Hippocampal formation (tissue), 2 donors: ENCODE measurements at regions not wholly inside any gene's neighbourhood (a gene's known extent, or its start where the extent isn't known, plus 50 kb on each side); places are given as distances from the start of the nearest gene placed in this dataset.
"Not testable (repeated sequence)": the region's sequence is repeated elsewhere in the genome, so short reads cannot be mapped to it uniquely, and the experiment has no call there.

Experiments
- DNase-seq, 2 donors: peaks; one replicate each; lab custom pipeline; 2025; lab: John Stamatoyannopoulos, UW

DNA sequence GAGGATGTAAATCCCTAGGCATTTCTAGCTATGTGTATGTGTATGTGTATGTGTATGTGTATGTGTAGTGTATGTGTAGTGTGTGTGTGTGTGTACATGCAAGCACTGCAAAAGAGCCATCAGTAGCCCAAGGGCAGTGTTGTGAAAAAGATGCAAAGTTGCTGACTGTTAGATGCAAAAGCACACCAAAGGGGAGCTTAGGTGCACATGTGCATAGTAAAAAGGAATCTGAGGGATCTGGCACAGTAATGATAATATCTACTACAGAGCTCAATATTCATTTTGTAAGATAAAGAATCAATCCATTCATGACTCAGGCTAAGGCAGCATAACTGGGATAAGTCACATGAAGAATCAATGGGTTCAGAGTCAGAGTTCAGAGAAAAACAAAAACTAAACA is 80.2 kb downstream of the TMEM47 start:
- no peak for DNase-seq

DNA sequence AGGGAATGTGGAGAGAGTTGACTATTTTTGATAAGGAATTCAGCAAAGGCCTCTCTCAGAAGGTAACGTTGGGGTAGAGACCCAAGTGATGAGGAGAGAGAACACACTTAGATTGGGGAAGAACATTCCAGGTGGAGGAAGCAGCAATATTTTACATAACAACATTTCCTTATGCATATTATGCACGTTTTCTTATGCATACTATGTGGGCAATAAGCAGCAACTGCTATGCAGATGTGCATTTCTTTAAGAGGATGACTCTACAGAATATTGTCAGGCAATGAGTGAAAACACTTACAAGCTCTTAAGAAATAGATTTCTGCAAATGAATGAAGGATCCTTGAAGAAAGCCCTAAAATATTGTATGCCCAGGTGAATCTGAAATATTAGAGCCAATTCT is 91.1 kb downstream of the TMEM47 start:
- no peak for DNase-seq

- no peak for DNase-seq
These were observed 93.3 kb downstream of the TMEM47 start for GRCh38 chrX:34563804-34564203.

GRCh38 chrX:34563061-34563460 is 94.0 kb downstream of the TMEM47 start:
- no peak for DNase-seq

- DNase-seq = no peak
These were observed 95.1 kb downstream of the TMEM47 start for GRCh38 chrX:34562006-34562405.

DNA sequence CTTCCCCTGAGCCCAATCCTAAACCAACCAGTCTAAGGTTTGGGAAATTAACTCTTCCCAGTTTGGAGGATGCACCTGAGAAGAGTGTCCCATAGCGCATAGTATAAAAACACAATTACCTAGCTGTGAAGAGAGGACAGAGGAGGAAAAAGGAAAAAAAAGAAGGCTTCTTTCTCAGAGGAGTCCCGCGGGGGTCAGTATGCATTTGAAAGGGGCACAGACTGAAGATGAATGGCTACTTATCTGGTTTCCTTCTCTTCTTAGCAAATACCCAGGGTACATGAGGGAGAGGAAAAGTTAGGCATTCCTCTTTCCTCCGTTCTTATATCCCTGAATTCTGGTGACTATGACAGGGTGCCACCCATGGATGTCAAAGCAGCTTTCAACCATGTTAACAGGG is 96.9 kb downstream of the TMEM47 start:
- no peak for DNase-seq

GRCh38 chrX:34559325-34559724 is 97.8 kb downstream of the TMEM47 start:
- no peak for DNase-seq

DNA sequence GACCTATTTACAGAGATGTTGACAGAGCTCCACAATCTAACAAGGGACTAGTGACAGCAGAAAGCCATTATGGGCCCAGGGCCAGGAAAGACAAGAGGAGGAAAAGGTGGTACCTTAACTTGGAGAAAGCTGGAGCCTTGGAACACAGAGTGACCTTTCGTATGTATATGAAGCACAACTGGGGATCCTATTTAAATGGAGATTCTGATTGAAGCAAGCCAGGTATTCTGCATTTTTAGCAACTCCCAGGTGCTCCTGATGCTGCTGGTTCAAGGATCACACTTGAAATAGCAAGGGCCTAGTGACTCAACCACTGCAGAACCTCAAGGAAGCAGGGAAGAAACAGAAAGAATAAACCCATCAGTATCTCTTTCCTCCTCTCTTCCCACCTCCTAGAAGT is 99.4 kb downstream of the TMEM47 start:
- DNase-seq = no peak

- DNase-seq = no peak
These were observed 101.6 kb downstream of the TMEM47 start for GRCh38 chrX:34555481-34555880.

GRCh38 chrX:34546366-34546765 is 110.7 kb downstream of the TMEM47 start:
- no peak for DNase-seq

DNA sequence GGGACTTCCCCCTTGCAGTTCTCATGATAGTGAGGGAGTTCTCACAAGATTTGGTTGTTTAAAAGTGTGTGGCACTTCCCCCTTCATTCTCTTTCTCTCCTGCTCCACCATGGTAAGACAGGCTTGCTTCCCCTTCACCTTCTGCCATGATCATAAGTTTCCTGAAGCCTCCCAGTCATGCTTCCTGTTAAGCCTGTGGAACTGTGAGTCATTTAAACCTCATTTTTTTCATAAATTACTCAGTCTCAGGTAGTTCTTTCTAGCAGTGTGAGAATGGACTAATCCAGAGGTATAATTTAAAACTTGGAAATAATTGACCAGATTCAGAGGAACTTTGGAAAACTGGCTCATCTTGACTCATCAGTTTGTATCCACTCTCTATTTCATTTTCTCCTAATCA is 129.0 kb downstream of the TMEM47 start:
- DNase-seq = no peak

GRCh38 chrX:34521563-34521962 is 135.5 kb downstream of the TMEM47 start:
- DNase-seq = no peak

DNA sequence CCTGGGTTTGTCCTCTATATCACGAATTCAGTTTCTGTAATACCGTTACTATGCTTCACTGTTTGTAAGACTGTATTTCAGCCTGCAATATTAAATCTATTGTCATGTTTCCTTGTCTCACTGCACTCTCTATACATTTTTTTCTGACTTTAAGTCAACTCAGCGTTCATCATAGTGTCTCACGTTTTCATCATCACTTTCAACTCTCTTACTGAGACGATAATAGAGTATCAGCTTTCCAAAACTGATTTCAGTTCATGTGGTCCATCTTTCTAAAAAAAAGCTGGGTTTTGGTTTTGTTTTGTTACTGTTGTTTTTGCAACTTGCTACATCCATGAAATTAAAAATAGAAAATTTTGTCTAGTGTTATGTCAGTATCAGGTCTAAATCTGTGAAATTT is 147.7 kb downstream of the TMEM47 start:
- no peak for DNase-seq

- no peak for DNase-seq
These were observed 154.0 kb downstream of the TMEM47 start for GRCh38 chrX:34503119-34503518.

DNA sequence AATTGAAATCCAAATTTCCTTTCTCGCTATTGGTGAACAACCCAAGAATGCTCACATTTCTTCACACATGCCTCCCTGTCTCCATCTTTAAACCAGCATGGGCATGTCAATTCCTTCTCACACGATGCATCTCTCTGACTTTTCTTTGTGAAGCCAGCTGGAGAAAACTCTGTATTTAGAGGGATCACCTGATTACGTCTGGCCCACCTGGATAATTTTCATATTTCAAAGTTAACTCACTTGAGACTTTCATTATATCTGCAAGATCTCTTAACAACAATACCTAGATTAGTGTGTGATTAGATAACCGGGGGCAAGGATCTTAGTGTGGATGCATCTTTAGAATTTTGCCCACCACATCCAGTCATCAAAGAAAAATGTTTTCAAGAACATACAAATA is 164.0 kb downstream of the TMEM47 start:
- DNase-seq = no peak

- DNase-seq = no peak
These were observed 166.0 kb downstream of the TMEM47 start for GRCh38 chrX:34491126-34491525.

DNA sequence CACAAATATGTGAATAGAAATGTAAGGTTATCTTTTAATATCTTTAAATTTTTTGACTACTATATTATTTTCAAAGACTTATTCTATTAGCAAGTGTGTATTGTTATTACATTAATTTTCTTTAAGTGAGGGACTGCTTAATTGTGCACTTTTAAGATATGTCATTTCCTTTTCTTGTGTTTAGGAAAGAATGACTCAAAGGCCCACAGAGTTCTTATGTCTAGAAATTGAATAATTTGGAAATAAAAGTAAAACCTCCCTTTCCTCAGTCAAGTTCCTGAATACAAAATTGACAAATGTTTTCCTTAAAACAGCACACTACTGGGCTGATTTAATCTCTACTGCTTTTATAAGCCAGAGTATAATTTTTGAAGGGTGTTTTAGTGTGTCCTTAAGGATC is 169.7 kb downstream of the TMEM47 start:
- DNase-seq = no peak

GRCh38 chrX:34483980-34484379 is 173.1 kb downstream of the TMEM47 start:
- no peak for DNase-seq

GRCh38 chrX:34470507-34470906 is 186.6 kb downstream of the TMEM47 start:
- no peak for DNase-seq

- no peak for DNase-seq
These were observed 189.6 kb downstream of the TMEM47 start for GRCh38 chrX:34467437-34467836.

GRCh38 chrX:34463220-34463619 is 193.9 kb downstream of the TMEM47 start:
- DNase-seq = not testable (repeated sequence)

DNA sequence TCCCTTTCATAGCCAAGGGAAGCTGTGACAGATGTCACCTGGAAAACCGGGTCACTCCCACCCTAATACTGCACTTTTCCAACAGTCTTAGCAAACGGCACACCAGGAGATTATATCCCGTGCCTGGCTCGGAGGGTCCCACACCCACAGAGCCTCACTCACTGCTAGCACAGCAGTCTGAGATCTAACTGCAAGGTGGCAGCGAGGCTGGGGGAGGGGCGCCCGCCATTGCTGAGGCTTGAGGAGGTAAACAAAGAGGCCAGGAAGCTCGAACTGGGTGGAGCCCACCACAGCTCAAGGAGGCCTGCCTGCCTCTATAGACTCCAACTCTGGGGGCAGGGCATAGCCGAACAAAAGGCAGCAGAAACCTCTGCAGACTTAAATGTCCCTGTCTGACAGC is 199.2 kb downstream of the TMEM47 start:
- not testable (repeated sequence) for DNase-seq

DNA sequence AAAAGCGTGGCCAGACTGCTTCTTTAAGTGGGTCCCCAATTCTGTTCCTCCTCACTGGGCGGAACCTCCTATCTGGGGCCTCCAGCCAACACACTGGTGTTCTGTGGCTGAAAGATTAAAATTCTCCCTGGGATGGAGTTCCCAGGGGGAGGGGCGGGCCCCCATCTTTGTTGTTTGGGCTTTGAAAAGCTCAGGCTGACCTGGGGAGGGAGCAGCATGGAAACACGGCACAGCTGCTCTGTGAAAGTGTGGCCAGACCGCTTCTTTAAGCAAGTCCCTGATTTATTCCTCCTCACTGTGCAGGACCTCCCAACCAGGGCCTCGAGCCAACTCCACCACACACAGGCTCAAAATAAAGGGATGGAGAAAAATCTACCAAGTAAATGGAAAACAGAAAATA is 219.5 kb downstream of the TMEM47 start:
- DNase-seq = no peak

GRCh38 chrX:34426334-34426733 is 230.8 kb downstream of the TMEM47 start:
- no peak for DNase-seq

- DNase-seq = no peak
These were observed 250.5 kb downstream of the TMEM47 start for GRCh38 chrX:34406580-34406979.
